Peyer's patch (tissue), 4 donors: ENCODE measurements at regions not wholly inside any gene's neighbourhood (a gene's known extent, or its start where the extent isn't known, plus 50 kb on each side); places are given as distances from the start of the nearest gene placed in this dataset.

ENCODE experiments used
- DNase-seq, 3 donors: peaks; one replicate each; pipeline ENCODE4 v3.0.0-alpha.2; 2017 to 2019
- H3K27ac ChIP-seq, 4 donors: fragments of 200-600 bp; sonication (generic); one replicate each; pipeline ENCODE4 v1.5.1; 2016 to 2019
- H3K27me3 ChIP-seq, 2 donors: fragments of 200-600 bp; sonication (generic); one replicate each; pipeline ENCODE4 v1.5.1; 2019
- H3K36me3 ChIP-seq, 3 donors: fragments of 200-600 bp; sonication (generic); one replicate each; pipeline ENCODE4 v1.5.1; 2016 to 2019
- H3K4me1 ChIP-seq, 4 donors: fragments of 200-600 bp; sonication (generic); one replicate each; pipeline ENCODE4 v1.5.1; 2016 to 2019
- H3K4me3 ChIP-seq, 4 donors: fragments of 200-600 bp; sonication (generic); 1 replicate in 3 of 4; 2 replicates in 1 of 4; pipeline ENCODE4 v1.5.1; 2016 to 2019; ENCODE audit warnings: mild to moderate bottlenecking in 1 of 4
- H3K9me3 ChIP-seq, 4 donors: fragments of 200-600 bp; sonication (generic); one replicate each; pipeline ENCODE4 v1.5.1; 2016 to 2019; ENCODE audit warnings: mild to moderate bottlenecking in 1 of 4
- POLR2A ChIP-seq, 2 donors: fragments of 450-650 bp; IDR thresholded peaks; one replicate each; pipeline ENCODE4 v1.5.1; 2017; ENCODE audit warnings: antibody characterized with exemption in 2 of 2, mild to moderate bottlenecking in 2 of 2, moderate library complexity in 2 of 2
- TF ChIP-seq, protein P1 (sequence below), 6 experiments: fragments of 450-650 bp in 4 of 6; fragments of 200-600 bp in 2 of 6; sonication (generic) in 1 of 6; IDR thresholded peaks; one replicate each; pipeline ENCODE4 v1.5.1; 2017 to 2019; ENCODE audit warnings: antibody characterized with exemption in 6 of 6, mild to moderate bottlenecking in 3 of 6, moderate library complexity in 1 of 6

DNA sequence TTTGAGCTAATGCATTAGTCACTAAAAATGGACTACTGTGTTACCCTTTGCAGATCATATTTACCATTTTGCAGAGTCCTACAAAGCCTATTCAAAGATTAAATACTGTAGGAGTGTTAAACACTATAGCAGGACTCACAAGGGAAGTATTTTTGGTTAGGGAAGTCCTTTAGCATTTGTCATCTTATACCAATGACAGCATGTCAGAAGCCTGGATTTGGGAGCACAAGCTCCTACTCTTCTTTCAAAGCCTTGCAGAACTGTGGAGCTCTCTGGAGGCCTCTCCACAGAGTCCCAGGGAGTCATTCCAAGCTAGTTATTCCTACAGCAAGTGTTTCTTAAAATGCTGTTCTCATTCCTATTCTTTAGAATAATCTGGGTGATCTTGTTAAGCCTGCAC is 288.8 kb downstream of the PIK3R1 start:
- H3K27me3 ChIP-seq, result no peaks in the 10 kb centered on the region
- H3K4me1 ChIP-seq, result peaks cover 0 to 3% (median 0%) of the 10 kb centered on the region in 4 donors
- no peak overlapping the region for H3K27ac ChIP-seq
- H3K9me3 ChIP-seq, result no peaks in the 10 kb centered on the region
- no peaks in the 10 kb centered on the region for H3K36me3 ChIP-seq
- no peak overlapping the region for H3K4me3 ChIP-seq
- no peak for DNase-seq
- TF ChIP-seq POLR2A (IDR thresholded peaks at IDR 0.05), result no peak
- TF ChIP-seq, protein P1, sequence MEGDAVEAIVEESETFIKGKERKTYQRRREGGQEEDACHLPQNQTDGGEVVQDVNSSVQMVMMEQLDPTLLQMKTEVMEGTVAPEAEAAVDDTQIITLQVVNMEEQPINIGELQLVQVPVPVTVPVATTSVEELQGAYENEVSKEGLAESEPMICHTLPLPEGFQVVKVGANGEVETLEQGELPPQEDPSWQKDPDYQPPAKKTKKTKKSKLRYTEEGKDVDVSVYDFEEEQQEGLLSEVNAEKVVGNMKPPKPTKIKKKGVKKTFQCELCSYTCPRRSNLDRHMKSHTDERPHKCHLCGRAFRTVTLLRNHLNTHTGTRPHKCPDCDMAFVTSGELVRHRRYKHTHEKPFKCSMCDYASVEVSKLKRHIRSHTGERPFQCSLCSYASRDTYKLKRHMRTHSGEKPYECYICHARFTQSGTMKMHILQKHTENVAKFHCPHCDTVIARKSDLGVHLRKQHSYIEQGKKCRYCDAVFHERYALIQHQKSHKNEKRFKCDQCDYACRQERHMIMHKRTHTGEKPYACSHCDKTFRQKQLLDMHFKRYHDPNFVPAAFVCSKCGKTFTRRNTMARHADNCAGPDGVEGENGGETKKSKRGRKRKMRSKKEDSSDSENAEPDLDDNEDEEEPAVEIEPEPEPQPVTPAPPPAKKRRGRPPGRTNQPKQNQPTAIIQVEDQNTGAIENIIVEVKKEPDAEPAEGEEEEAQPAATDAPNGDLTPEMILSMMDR (IDR thresholded peaks at IDR 0.05), result no peak

DNA sequence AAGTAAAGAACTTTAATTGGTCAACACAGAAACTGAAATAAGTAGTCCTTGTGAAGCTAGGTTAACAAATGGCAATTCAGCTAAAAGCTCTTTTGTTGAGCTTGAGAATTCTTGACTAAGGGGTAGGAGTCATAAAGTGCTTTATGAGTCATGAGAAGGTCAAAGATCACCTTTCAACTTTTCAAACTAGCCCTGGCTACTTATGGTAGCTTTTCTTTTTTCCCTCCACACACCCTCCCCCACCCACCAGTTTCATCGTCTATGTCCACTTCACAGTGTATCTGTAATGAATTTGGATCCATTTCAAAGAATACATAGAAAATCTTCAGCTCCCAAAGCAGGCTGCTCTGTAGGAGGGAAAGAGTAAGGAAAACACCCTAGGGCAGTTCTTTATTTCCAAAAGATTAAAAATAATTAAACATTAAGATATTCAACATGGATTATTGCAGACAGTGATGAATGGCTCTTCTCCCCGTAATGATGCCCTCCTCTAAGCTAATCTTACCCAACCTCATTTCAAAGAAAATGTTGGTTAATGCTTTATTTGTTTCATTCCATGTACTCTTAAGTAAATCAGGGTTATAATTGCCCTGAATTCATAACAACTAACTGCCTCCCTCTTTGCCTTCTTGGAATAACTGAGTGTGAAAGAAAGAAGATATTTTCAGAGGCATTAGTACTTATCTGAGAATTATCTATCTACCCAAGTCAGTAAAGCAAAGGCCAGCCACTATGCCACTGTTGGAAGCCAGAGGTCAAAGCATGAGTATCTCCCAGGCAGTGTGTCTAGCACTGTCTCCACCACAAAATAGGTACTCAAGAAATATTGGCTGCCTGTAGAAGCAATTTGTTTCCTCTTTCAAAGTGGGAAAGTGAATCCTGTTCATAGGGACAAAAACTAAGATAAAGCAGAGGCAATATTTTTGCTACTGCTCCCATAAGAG is 290.6 kb downstream of the PIK3R1 start:
- no peak for TF ChIP-seq POLR2A (IDR thresholded peaks at IDR 0.05)
- H3K36me3 ChIP-seq, result no peaks in the 10 kb centered on the region
- H3K9me3 ChIP-seq, result no peaks in the 10 kb centered on the region
- no peak for DNase-seq
- no peaks in the 10 kb centered on the region for H3K27me3 ChIP-seq
- H3K4me3 ChIP-seq, result no peak overlapping the region
- H3K4me1 ChIP-seq, result peaks cover 0 to 3% (median 0%) of the 10 kb centered on the region in 4 donors
- no peak overlapping the region for H3K27ac ChIP-seq

DNA sequence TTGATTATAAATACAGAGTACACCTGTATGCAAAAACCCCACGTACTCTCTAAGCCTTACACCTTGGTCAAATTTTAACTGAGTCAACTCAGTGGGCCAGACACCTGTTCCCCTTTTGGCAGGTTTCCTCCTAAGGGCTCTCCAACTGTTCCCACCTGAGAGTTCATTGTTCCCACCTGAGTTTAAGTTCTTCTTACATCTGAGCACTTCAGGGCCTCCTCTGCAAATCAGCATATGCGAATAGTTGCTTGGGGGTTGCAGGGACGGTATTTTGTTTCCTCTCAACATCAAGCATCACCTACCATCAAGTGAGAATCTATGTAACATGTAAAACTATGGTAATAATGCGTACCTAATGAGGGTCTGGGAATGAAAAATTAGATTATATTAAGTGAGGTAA is 300.0 kb downstream of the PIK3R1 start:
- TF ChIP-seq POLR2A (IDR thresholded peaks at IDR 0.05), result no peak
- TF ChIP-seq, protein P1 (IDR thresholded peaks at IDR 0.05), result no peak
- no peak for DNase-seq
- Histone ChIP-seq H3K4me1 (no peaks in the 10 kb centered on the region), H3K4me3 (no peak overlapping the region), H3K27me3 (no peaks in the 10 kb centered on the region), H3K9me3 (no peaks in the 10 kb centered on the region), H3K36me3 (no peaks in the 10 kb centered on the region), H3K27ac (no peak overlapping the region)

DNA sequence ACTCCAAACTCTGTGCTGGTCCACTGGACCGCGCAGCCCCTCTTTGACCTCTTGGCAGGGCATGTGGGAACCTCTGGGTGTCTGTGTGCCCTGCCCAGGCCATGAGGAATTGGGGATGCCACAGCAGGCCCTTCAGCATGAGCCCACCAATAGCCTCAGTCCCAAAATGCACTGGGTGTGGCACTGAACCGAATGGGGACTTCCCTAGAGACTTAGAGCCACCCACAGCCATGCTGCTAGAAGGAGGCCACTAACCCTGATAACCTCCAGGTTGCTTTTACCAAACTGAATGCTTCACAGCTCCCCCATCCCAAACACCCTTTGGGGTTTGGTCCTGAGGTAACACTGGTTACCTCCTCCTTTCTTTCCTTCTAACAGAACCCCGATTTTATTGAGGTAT is 302.7 kb downstream of the PIK3R1 start:
- H3K9me3 ChIP-seq, result no peaks in the 10 kb centered on the region
- no peak overlapping the region for H3K27ac ChIP-seq
- no peaks in the 10 kb centered on the region for H3K36me3 ChIP-seq
- no peak for DNase-seq
- no peaks in the 10 kb centered on the region for H3K4me1 ChIP-seq
- no peak overlapping the region for H3K4me3 ChIP-seq
- TF ChIP-seq, protein P1 (IDR thresholded peaks at IDR 0.05), result no peak
- TF ChIP-seq POLR2A (IDR thresholded peaks at IDR 0.05), result no peak
- H3K27me3 ChIP-seq, result no peaks in the 10 kb centered on the region

DNA sequence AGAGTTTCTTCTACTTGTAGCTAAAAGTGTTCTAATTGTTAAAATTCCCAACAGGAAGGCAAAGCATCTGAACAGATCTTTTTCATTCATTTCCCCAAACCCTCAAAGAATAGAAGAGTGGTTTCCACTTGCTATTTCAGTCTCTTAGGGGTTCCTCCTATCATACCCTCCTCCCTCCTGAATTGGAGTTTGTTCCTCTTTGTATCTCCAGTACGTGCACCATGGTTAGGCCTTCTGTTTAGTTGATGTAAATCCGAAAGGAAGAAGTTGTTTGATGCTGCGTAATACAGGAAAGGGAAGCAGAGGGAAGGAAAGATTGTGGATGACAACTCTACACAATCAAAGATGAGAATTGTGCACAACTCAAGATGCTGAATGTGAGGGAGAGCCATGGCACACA is 303.6 kb downstream of the PIK3R1 start:
- no peaks in the 10 kb centered on the region for H3K4me1 ChIP-seq
- no peaks in the 10 kb centered on the region for H3K36me3 ChIP-seq
- H3K9me3 ChIP-seq, result no peaks in the 10 kb centered on the region
- TF ChIP-seq, protein P1 (IDR thresholded peaks at IDR 0.05), result no peak
- TF ChIP-seq POLR2A (IDR thresholded peaks at IDR 0.05), result no peak
- no peaks in the 10 kb centered on the region for H3K27me3 ChIP-seq
- no peak for DNase-seq
- H3K4me3 ChIP-seq, result no peak overlapping the region
- H3K27ac ChIP-seq, result no peak overlapping the region

DNA sequence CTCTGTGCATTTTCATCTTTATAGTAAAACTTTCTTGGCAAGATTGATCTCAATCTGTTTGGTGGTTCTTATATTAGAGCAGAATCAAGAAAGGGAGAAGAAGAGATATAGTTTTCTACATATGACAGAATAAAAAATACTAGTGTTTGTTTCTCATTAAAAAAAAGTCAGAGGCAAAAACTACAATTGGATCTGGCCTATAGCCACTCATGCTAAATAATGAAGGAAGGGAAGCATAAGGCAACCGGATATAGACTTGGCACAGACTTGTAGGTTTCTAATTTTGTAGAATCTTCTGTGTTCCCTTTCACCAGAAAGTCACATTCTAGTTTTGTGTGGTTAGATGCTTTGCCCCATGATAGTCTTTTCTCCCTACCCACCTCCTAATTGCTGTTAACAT is 306.2 kb downstream of the PIK3R1 start:
- no peaks in the 10 kb centered on the region for H3K4me1 ChIP-seq
- TF ChIP-seq POLR2A (IDR thresholded peaks at IDR 0.05), result no peak
- TF ChIP-seq, protein P1 (IDR thresholded peaks at IDR 0.05), result no peak
- H3K27me3 ChIP-seq, result no peaks in the 10 kb centered on the region
- no peak for DNase-seq
- no peak overlapping the region for H3K27ac ChIP-seq
- H3K9me3 ChIP-seq, result no peaks in the 10 kb centered on the region
- H3K36me3 ChIP-seq, result no peaks in the 10 kb centered on the region
- no peak overlapping the region for H3K4me3 ChIP-seq
